ENCODE measurements at regions not wholly inside any gene's neighbourhood (a gene's known extent, or its start where the extent isn't known, plus 50 kb on each side); places are given as distances from the start of the nearest gene placed in this dataset.

DNA sequence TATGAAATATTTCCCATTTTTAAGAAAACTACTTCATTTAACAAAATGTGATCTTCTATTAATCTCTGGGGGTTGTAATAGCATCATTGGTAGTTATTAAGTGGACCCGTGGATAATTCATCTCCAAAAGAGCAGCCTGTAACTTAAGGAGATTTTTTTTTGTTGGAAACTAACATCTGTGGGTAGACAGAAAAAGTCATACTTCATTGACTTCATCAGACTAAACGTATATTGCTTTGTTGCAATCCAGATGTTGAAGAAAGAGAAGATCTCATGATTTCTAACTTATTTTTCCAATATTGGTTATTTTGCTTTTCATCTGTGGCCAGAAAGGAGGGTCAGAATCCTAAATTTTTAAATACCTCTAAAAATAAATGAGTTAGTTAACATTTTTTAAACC is 296.5 kb upstream of the MIR17HG start:
- TF ChIP-seq ZNF704 (tag by site-specific recombination; IDR thresholded peaks at IDR 0.05) = no peak
- TF ChIP-seq, protein P1, sequence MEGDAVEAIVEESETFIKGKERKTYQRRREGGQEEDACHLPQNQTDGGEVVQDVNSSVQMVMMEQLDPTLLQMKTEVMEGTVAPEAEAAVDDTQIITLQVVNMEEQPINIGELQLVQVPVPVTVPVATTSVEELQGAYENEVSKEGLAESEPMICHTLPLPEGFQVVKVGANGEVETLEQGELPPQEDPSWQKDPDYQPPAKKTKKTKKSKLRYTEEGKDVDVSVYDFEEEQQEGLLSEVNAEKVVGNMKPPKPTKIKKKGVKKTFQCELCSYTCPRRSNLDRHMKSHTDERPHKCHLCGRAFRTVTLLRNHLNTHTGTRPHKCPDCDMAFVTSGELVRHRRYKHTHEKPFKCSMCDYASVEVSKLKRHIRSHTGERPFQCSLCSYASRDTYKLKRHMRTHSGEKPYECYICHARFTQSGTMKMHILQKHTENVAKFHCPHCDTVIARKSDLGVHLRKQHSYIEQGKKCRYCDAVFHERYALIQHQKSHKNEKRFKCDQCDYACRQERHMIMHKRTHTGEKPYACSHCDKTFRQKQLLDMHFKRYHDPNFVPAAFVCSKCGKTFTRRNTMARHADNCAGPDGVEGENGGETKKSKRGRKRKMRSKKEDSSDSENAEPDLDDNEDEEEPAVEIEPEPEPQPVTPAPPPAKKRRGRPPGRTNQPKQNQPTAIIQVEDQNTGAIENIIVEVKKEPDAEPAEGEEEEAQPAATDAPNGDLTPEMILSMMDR (tag by site-specific recombination; IDR thresholded peaks at IDR 0.05) = no peak

Measured in HEK293 (cell line).